ENCODE measurements at regions not wholly inside any gene's neighbourhood (a gene's known extent, or its start where the extent isn't known, plus 50 kb on each side); places are given as distances from the start of the nearest gene placed in this dataset.

DNA sequence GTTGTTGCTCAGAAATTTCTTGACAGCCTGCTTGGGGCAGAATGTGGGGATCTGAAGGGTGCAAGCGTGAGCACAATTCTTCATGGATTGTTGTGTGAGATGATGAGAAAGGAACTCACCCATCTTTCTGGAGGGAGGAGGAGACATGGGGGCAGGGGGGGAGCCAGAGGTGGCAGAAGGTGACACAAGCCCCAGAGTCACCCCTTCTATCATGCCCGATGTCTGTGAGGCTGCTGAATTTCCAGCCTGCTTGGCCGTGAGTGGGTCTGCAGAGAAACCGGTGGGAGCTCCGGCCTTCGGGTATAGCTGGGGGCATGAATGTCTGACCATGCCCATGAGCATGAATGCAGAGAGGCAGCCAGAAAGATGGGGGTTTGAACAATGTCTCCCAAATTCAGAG, 870.7 kb downstream of the TBC1D22A start:
- H3K4me1 Mint-ChIP-seq = no peaks in the 10 kb centered on the region
- Histone ChIP-seq H3K27me3 (ENCODE audit: insufficient read depth) (no peaks in the 10 kb centered on the region), H3K79me2 (replicated peaks; ENCODE audit: insufficient read depth) (no peaks in the 10 kb centered on the region), H2AFZ (no peak overlapping the region), H3K36me3 (ENCODE audit: insufficient read depth) (no peaks in the 10 kb centered on the region; the same call in 1 of the 2 replicates), H3K4me1 (ENCODE audit: insufficient read depth) (no peaks in the 10 kb centered on the region), H3K27ac (ENCODE audit: low read depth) (no peak overlapping the region), H3K9me2 (ENCODE audit: insufficient read depth) (no peaks in the 10 kb centered on the region), H3F3A (replicated peaks; ENCODE audit: low read depth) (no peaks in the 10 kb centered on the region), H3K4me3 (no peak overlapping the region), H4K20me1 (replicated peaks; ENCODE audit: insufficient read depth) (no peaks in the 10 kb centered on the region), H3K4me2 (no peak overlapping the region)
- H3K27ac Mint-ChIP-seq = no peak overlapping the region
- peaks cover 9% of the 10 kb centered on the region for H3K27me3 Mint-ChIP-seq (ENCODE audit: insufficient read depth, low read depth, poor library complexity)
- H3K36me3 Mint-ChIP-seq (ENCODE audit: low read depth) = peaks cover 8% of the 10 kb centered on the region; the same call in 2 of the 3 replicates
- ATAC-seq (no peak), DNase-seq (ENCODE audit: low spot score) (no peak)
- TF ChIP-seq, protein P1, sequence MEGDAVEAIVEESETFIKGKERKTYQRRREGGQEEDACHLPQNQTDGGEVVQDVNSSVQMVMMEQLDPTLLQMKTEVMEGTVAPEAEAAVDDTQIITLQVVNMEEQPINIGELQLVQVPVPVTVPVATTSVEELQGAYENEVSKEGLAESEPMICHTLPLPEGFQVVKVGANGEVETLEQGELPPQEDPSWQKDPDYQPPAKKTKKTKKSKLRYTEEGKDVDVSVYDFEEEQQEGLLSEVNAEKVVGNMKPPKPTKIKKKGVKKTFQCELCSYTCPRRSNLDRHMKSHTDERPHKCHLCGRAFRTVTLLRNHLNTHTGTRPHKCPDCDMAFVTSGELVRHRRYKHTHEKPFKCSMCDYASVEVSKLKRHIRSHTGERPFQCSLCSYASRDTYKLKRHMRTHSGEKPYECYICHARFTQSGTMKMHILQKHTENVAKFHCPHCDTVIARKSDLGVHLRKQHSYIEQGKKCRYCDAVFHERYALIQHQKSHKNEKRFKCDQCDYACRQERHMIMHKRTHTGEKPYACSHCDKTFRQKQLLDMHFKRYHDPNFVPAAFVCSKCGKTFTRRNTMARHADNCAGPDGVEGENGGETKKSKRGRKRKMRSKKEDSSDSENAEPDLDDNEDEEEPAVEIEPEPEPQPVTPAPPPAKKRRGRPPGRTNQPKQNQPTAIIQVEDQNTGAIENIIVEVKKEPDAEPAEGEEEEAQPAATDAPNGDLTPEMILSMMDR (conservative IDR thresholded peaks at IDR 0.05; ENCODE audit: low read depth in 2 of 2) = no peak
- TF ChIP-seq JUNB (IDR thresholded peaks at IDR 0.05; ENCODE audit: unreplicated experiment) = no peak
- no peak for TF ChIP-seq STAT1 (IDR thresholded peaks at IDR 0.05; ENCODE audit: unreplicated experiment)
- TF ChIP-seq, protein P2, sequence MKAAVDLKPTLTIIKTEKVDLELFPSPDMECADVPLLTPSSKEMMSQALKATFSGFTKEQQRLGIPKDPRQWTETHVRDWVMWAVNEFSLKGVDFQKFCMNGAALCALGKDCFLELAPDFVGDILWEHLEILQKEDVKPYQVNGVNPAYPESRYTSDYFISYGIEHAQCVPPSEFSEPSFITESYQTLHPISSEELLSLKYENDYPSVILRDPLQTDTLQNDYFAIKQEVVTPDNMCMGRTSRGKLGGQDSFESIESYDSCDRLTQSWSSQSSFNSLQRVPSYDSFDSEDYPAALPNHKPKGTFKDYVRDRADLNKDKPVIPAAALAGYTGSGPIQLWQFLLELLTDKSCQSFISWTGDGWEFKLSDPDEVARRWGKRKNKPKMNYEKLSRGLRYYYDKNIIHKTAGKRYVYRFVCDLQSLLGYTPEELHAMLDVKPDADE (IDR thresholded peaks at IDR 0.05) = no peak
- TF ChIP-seq CREB1 (CRISPR knock-in tag; IDR thresholded peaks at IDR 0.05; ENCODE audit: low read depth) = no peak
- TF ChIP-seq, protein P3, sequence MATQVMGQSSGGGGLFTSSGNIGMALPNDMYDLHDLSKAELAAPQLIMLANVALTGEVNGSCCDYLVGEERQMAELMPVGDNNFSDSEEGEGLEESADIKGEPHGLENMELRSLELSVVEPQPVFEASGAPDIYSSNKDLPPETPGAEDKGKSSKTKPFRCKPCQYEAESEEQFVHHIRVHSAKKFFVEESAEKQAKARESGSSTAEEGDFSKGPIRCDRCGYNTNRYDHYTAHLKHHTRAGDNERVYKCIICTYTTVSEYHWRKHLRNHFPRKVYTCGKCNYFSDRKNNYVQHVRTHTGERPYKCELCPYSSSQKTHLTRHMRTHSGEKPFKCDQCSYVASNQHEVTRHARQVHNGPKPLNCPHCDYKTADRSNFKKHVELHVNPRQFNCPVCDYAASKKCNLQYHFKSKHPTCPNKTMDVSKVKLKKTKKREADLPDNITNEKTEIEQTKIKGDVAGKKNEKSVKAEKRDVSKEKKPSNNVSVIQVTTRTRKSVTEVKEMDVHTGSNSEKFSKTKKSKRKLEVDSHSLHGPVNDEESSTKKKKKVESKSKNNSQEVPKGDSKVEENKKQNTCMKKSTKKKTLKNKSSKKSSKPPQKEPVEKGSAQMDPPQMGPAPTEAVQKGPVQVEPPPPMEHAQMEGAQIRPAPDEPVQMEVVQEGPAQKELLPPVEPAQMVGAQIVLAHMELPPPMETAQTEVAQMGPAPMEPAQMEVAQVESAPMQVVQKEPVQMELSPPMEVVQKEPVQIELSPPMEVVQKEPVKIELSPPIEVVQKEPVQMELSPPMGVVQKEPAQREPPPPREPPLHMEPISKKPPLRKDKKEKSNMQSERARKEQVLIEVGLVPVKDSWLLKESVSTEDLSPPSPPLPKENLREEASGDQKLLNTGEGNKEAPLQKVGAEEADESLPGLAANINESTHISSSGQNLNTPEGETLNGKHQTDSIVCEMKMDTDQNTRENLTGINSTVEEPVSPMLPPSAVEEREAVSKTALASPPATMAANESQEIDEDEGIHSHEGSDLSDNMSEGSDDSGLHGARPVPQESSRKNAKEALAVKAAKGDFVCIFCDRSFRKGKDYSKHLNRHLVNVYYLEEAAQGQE (IDR thresholded peaks at IDR 0.05; ENCODE audit: unreplicated experiment) = no peak
- TF ChIP-seq POLR2AphosphoS5 (IDR thresholded peaks at IDR 0.05; ENCODE audit: low read depth) = no peak
- no peak for TF ChIP-seq ZNF331 (CRISPR knock-in tag; IDR thresholded peaks at IDR 0.05; ENCODE audit: low read depth)
- TF ChIP-seq, protein P4, sequence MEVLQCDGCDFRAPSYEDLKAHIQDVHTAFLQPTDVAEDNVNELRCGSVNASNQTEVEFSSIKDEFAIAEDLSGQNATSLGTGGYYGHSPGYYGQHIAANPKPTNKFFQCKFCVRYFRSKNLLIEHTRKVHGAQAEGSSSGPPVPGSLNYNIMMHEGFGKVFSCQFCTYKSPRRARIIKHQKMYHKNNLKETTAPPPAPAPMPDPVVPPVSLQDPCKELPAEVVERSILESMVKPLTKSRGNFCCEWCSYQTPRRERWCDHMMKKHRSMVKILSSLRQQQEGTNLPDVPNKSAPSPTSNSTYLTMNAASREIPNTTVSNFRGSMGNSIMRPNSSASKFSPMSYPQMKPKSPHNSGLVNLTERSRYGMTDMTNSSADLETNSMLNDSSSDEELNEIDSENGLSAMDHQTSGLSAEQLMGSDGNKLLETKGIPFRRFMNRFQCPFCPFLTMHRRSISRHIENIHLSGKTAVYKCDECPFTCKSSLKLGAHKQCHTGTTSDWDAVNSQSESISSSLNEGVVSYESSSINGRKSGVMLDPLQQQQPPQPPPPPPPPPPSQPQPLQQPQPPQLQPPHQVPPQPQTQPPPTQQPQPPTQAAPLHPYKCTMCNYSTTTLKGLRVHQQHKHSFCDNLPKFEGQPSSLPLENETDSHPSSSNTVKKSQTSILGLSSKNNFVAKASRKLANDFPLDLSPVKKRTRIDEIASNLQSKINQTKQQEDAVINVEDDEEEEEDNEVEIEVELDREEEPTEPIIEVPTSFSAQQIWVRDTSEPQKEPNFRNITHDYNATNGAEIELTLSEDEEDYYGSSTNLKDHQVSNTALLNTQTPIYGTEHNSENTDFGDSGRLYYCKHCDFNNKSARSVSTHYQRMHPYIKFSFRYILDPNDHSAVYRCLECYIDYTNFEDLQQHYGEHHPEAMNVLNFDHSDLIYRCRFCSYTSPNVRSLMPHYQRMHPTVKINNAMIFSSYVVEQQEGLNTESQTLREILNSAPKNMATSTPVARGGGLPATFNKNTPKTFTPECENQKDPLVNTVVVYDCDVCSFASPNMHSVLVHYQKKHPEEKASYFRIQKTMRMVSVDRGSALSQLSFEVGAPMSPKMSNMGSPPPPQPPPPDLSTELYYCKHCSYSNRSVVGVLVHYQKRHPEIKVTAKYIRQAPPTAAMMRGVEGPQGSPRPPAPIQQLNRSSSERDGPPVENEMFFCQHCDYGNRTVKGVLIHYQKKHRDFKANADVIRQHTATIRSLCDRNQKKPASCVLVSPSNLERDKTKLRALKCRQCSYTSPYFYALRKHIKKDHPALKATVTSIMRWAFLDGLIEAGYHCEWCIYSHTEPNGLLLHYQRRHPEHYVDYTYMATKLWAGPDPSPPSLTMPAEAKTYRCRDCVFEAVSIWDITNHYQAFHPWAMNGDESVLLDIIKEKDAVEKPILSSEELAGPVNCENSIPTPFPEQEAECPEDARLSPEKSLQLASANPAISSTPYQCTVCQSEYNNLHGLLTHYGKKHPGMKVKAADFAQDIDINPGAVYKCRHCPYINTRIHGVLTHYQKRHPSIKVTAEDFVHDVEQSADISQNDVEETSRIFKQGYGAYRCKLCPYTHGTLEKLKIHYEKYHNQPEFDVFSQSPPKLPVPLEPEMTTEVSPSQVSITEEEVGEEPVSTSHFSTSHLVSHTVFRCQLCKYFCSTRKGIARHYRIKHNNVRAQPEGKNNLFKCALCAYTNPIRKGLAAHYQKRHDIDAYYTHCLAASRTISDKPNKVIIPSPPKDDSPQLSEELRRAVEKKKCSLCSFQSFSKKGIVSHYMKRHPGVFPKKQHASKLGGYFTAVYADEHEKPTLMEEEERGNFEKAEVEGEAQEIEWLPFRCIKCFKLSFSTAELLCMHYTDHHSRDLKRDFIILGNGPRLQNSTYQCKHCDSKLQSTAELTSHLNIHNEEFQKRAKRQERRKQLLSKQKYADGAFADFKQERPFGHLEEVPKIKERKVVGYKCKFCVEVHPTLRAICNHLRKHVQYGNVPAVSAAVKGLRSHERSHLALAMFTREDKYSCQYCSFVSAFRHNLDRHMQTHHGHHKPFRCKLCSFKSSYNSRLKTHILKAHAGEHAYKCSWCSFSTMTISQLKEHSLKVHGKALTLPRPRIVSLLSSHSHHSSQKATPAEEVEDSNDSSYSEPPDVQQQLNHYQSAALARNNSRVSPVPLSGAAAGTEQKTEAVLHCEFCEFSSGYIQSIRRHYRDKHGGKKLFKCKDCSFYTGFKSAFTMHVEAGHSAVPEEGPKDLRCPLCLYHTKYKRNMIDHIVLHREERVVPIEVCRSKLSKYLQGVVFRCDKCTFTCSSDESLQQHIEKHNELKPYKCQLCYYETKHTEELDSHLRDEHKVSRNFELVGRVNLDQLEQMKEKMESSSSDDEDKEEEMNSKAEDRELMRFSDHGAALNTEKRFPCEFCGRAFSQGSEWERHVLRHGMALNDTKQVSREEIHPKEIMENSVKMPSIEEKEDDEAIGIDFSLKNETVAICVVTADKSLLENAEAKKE (CRISPR knock-in tag; IDR thresholded peaks at IDR 0.05) = no peak
- TF ChIP-seq EZH2phosphoT487 (IDR thresholded peaks at IDR 0.05; ENCODE audit: unreplicated experiment) = no peak
- no peak for TF ChIP-seq EZH2 (IDR thresholded peaks at IDR 0.05; ENCODE audit: low read depth, unreplicated experiment)
- peaks cover 25% of the 10 kb centered on the region for H3K9me3 Mint-ChIP-seq
- no peak overlapping the region for H3K4me3 Mint-ChIP-seq

All from GM23338 (cell line).